ENCODE measurements at regions not wholly inside any gene's neighbourhood (a gene's known extent, or its start where the extent isn't known, plus 50 kb on each side); places are given as distances from the start of the nearest gene placed in this dataset.

GRCh38 chr18:75116165-75116564, 92.8 kb downstream of the PTGR3 start:
- peak; percentile 44 for DNase-seq
- H3K27ac ChIP-seq (ENCODE audit: low read depth in 2 of 2, low read length in 1 of 2) = no peak overlapping the region
- H3K4me3 ChIP-seq (ENCODE audit: low read depth in 2 of 2, low read length in 1 of 2) = no peak overlapping the region
- no peaks in the 10 kb centered on the region for H3K9me2 ChIP-seq
- WGBS (ENCODE audit: low lambda C conversion rate) = 60% methylated on average over 4 of the region's 7 CpGs
- no peaks in the 10 kb centered on the region for H3K27me3 ChIP-seq (ENCODE audit: insufficient read depth)
- H3K9me3 ChIP-seq = no peaks in the 10 kb centered on the region
- H3K4me1 ChIP-seq (ENCODE audit: control insufficient read depth in 1 of 2, insufficient read depth in 2 of 2, low read depth in 1 of 2, low read length in 1 of 2) = peaks cover 0 to 24% of the 10 kb centered on the region in 2 experiments; a peak in 1 of 4 replicates
- ChIA-PET CTCF (no interaction called here), POLR2A (no interaction called here)
- H3K9ac ChIP-seq = no peak overlapping the region
- no peaks in the 10 kb centered on the region for H3F3A ChIP-seq (replicated peaks; ENCODE audit: insufficient read depth)
- H2AFZ ChIP-seq (ENCODE audit: low read depth) = no peak overlapping the region
- no peak for TF ChIP-seq MXI1 (IDR thresholded peaks at IDR 0.05; ENCODE audit: low read depth, low read length)
- no peaks in the 10 kb centered on the region for H4K20me1 ChIP-seq (ENCODE audit: insufficient read depth)
- H3K4me2 ChIP-seq = no peak overlapping the region
- no peaks in the 10 kb centered on the region for H3K36me3 ChIP-seq (replicated peaks in 1 of 2; ENCODE audit: control insufficient read depth in 1 of 2, insufficient read depth in 2 of 2, low read length in 1 of 2)
- H3K79me2 ChIP-seq (ENCODE audit: insufficient read depth) = no peaks in the 10 kb centered on the region

GRCh38 chr18:75115514-75115913, 93.4 kb downstream of the PTGR3 start:
- Histone ChIP-seq H3K4me1 (ENCODE audit: control insufficient read depth in 1 of 2, insufficient read depth in 2 of 2, low read depth in 1 of 2, low read length in 1 of 2) (peaks cover 0 to 24% of the 10 kb centered on the region in 2 experiments; a peak in 1 of 4 replicates), H3K4me2 (no peak overlapping the region), H4K20me1 (ENCODE audit: insufficient read depth) (no peaks in the 10 kb centered on the region), H2AFZ (ENCODE audit: low read depth) (no peak overlapping the region), H3K9me3 (no peaks in the 10 kb centered on the region), H3K27ac (ENCODE audit: low read depth in 2 of 2, low read length in 1 of 2) (no peak overlapping the region), H3K9ac (no peak overlapping the region), H3K79me2 (ENCODE audit: insufficient read depth) (no peaks in the 10 kb centered on the region), H3K27me3 (ENCODE audit: insufficient read depth) (no peaks in the 10 kb centered on the region), H3K4me3 (ENCODE audit: low read depth in 2 of 2, low read length in 1 of 2) (no peak overlapping the region), H3K36me3 (replicated peaks in 1 of 2; ENCODE audit: control insufficient read depth in 1 of 2, insufficient read depth in 2 of 2, low read length in 1 of 2) (no peaks in the 10 kb centered on the region), H3K9me2 (no peaks in the 10 kb centered on the region), H3F3A (replicated peaks; ENCODE audit: insufficient read depth) (no peaks in the 10 kb centered on the region)
- TF ChIP-seq SMC3 (IDR thresholded peaks at IDR 0.05; ENCODE audit: low read depth, low read length) (no peak), NRF1 (IDR thresholded peaks at IDR 0.05; ENCODE audit: low read depth, low read length) (no peak), GABPA (IDR thresholded peaks at IDR 0.05; ENCODE audit: low read depth) (no peak)
- WGBS (ENCODE audit: low lambda C conversion rate) = 61% methylated on average over 3 of the region's 6 CpGs
- no peak for DNase-seq
- ChIA-PET POLR2A (no interaction called here), CTCF (no interaction called here)

Data from SK-N-SH (cell line).